Ovary (tissue), 7 donors: ENCODE measurements at regions not wholly inside any gene's neighbourhood (a gene's known extent, or its start where the extent isn't known, plus 50 kb on each side); places are given as distances from the start of the nearest gene placed in this dataset.

Experiments
- DNase-seq, 5 donors: peaks; one replicate each; pipeline ENCODE4 v3.0.0-alpha.2; 2019 to 2020
- H3K27ac ChIP-seq, 2 donors: fragments of 200-600 bp; one replicate each; pipeline versions ENCODE4 v1.5.1 to v1.8.0; 2019 to 2022
- H3K27me3 ChIP-seq: fragments of 200-600 bp; one replicate; pipeline ENCODE4 v1.8.0; 2022
- H3K36me3 ChIP-seq: fragments of 200-600 bp; sonication (generic); one replicate; pipeline ENCODE4 v1.5.1; 2019
- H3K4me1 ChIP-seq: one replicate; pipeline ENCODE4 v1.8.1; 2013; ENCODE audit warnings: mild to moderate bottlenecking, moderate library complexity; ENCODE audit not compliant: insufficient read depth
- H3K4me3 ChIP-seq: fragments of 200-600 bp; sonication (generic); one replicate; pipeline ENCODE4 v1.5.1; 2017
- H3K9me3 ChIP-seq, 2 donors: fragments of 200-600 bp in 1 of 2; sonication (generic) in 1 of 2; one replicate each; pipeline versions ENCODE4 v1.5.1 to v1.8.1; 2013 to 2019; ENCODE audit warnings: mild to moderate bottlenecking in 1 of 2, moderate library complexity in 1 of 2
- CTCF ChIP-seq, 3 donors: fragments of 450-650 bp in 2 of 3; fragments of 200-600 bp in 1 of 3; IDR thresholded peaks; one replicate each; pipeline versions ENCODE4 v1.5.1 to v1.8.0; 2016 to 2022; ENCODE audit warnings: antibody characterized with exemption in 3 of 3, mild to moderate bottlenecking in 1 of 3
- EP300 ChIP-seq: sonication (generic); formaldehyde crosslinking; IDR thresholded peaks from one replicate; pipeline ENCODE4 v1.6.1; 2017; ENCODE audit warnings: antibody characterized with exemption
- POLR2A ChIP-seq: fragments of 450-650 bp; IDR thresholded peaks from one replicate; pipeline ENCODE4 v1.6.1; 2017; ENCODE audit warnings: antibody characterized with exemption, mild to moderate bottlenecking, moderate library complexity
- WGBS, 3 donors: extraction: QIAGEN DNeasy Blood & Tissue Kit in 1 of 3; methylation state at CpG; one replicate each; pipeline versions ENCODE4 v1.1.5 to v1.1.7; 2013 to 2017; 5-methylcytosine and 5-hydroxymethylcytosine counted together
- intact Hi-C, 4 donors: fragments of 100-400 bp; cut with DNase I; formaldehyde crosslinking; loops; one replicate each; pipeline versions ENCODE4 v1.11.0 to v1.15.1; 2022 to 2023
- donor health status: DM: no; HTN: no; CAD: no; lungs with moderate emphysema.
- donor health status: DM: no; HTN: no; CAD: no.
- donor health status: Bipolar disorder and iron deficiency.
- donor health status: DM: no; HTN: no; CAD: no.
- donor health status: DM: yes; HTN: yes; CAD: no.

DNA sequence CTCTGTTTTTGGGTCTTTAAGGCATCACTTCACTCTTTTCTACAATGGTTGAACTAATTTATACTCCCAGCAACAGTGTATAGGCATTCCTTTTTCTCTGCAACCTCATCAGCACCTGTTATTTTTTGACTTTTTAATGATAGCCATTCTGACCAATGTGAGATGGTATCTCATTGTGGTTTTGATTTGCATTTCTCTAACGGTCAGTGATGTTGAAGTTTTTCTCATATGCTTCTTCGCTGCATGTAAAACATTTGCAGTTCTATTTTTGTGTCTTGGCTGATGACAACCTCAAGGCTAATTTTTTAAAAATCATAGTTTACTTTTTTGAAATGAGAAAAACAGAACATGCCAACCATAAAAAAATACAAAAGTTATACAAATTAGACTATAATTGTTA, 258.2 kb upstream of the EDNRB start:
- intact Hi-C loops = no loop called here
- no peak for DNase-seq
- WGBS, 3 donors = 80 to 88% (median 81%) methylated on average over 2 of the region's 2 CpGs
- no peak overlapping the region for H3K4me3 ChIP-seq
- no peak overlapping the region for H3K27ac ChIP-seq
- no peaks in the 10 kb centered on the region for H3K4me1 ChIP-seq
- no peaks in the 10 kb centered on the region for H3K36me3 ChIP-seq
- no peaks in the 10 kb centered on the region for H3K9me3 ChIP-seq
- no peaks in the 10 kb centered on the region for H3K27me3 ChIP-seq
- TF ChIP-seq POLR2A (no peak), CTCF (IDR thresholded peaks at IDR 0.05) (no peak), EP300 (no peak)

DNA sequence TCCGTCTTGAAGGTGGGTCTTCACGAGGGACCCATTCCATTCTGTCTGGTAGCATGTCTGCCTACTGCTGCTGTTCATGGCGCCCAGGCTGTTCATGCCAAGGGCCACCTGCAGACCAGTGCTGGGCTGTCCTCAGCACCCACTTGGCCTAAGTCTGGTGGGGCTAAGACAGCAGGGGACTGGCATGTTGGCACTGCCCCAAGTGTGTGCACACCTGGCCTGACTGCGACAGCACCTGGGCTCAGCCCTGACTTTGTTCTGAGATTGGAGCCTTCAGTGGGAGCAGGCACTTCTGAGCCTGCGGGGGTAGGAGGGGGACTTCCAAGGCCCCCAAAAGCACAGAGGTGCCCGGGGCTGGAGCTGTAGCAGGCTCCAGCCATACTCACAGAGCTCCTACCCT, 250.8 kb upstream of the EDNRB start:
- 86 to 99% (median 88%) methylated on average over 6 of the region's 6 CpGs for WGBS, 3 donors
- intact Hi-C loops = no loop called here
- Histone ChIP-seq H3K4me1 (no peaks in the 10 kb centered on the region), H3K27ac (no peak overlapping the region), H3K27me3 (no peaks in the 10 kb centered on the region), H3K4me3 (no peak overlapping the region), H3K36me3 (no peaks in the 10 kb centered on the region), H3K9me3 (no peaks in the 10 kb centered on the region)
- no peak for DNase-seq
- no peak for TF ChIP-seq CTCF (IDR thresholded peaks at IDR 0.05)
- TF ChIP-seq POLR2A = no peak
- no peak for TF ChIP-seq EP300

- no peak overlapping the region for H3K27ac ChIP-seq
- H3K4me1 ChIP-seq = no peaks in the 10 kb centered on the region
- no peak for TF ChIP-seq EP300
- TF ChIP-seq CTCF (IDR thresholded peaks at IDR 0.05) = no peak
- TF ChIP-seq POLR2A = no peak
- 70 to 83% (median 75%) methylated on average over 4 of the region's 4 CpGs for WGBS, 3 donors
- no peaks in the 10 kb centered on the region for H3K36me3 ChIP-seq
- no peak for DNase-seq
- no peaks in the 10 kb centered on the region for H3K9me3 ChIP-seq
- intact Hi-C loops = no loop called here
- H3K27me3 ChIP-seq = no peaks in the 10 kb centered on the region
- no peak overlapping the region for H3K4me3 ChIP-seq
Observed at GRCh38 chr13:78168981-78169380, 250.3 kb upstream of the EDNRB start.

DNA sequence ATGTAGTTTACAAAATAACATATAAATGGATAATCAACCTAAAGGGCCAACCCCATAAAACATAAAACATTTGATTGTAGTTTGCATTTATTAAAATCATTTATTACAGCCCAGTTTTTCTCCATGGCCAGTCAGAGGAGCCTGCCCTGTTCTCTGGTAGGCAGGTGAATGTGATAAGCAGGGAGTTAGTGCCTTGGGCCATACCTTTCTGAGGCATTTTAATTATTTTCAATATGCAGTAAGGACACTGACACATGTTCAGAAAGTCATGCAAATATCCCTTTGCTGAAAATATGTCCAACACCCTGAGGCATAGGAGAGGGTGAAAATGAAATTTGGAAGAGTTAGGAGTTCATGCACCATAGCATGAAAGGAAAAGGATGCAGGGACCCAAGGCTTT, 242.6 kb upstream of the EDNRB start:
- Histone ChIP-seq H3K9me3 (no peaks in the 10 kb centered on the region), H3K36me3 (no peaks in the 10 kb centered on the region), H3K27me3 (no peaks in the 10 kb centered on the region), H3K4me3 (no peak overlapping the region), H3K4me1 (no peaks in the 10 kb centered on the region), H3K27ac (no peak overlapping the region)
- DNase-seq = no peak
- TF ChIP-seq EP300 (no peak), CTCF (IDR thresholded peaks at IDR 0.05) (no peak), POLR2A (no peak)
- intact Hi-C loops = no loop called here

- Histone ChIP-seq H3K36me3 (no peaks in the 10 kb centered on the region), H3K9me3 (no peaks in the 10 kb centered on the region), H3K4me3 (no peak overlapping the region), H3K27ac (no peak overlapping the region), H3K27me3 (no peaks in the 10 kb centered on the region), H3K4me1 (no peaks in the 10 kb centered on the region)
- intact Hi-C loops = no loop called here
- TF ChIP-seq POLR2A (no peak), CTCF (IDR thresholded peaks at IDR 0.05) (no peak), EP300 (no peak)
- no peak for DNase-seq
- WGBS, 3 donors = 38 to 56% (median 50%) methylated on average over 2 of the region's 2 CpGs
Observed at GRCh38 chr13:78160793-78161192, 242.2 kb upstream of the EDNRB start.
